ENCODE measurements at regions not wholly inside any gene's neighbourhood (a gene's known extent, or its start where the extent isn't known, plus 50 kb on each side); places are given as distances from the start of the nearest gene placed in this dataset.

DNA sequence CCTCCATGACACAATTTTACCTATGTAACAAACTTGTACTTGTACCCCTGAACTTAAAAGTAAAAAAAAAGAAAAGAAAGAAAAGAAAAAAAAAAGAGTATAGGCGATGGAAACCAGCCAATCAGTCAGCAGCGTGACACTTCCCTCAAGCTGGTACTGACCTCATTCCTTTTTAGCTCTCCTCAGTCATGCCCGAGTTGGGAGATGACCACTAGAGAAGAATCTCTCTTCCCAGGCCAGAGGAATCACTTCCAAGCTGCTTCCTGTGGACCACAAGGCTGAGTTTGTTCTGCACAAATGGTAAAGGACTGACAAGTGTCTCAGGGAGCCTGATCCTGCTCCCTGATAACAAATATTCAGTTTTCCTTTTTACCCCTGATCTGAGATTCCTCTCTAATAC lies 313.5 kb upstream of the ESRRG start:
- H3K4me3 ChIP-seq (ENCODE audit: low read depth, low read length), result no peak overlapping the region
- no peak for DNase-seq (ENCODE audit: low read depth, low spot score)
- CTCF ChIA-PET, result no interaction called here
- TF ChIP-seq CTCF (IDR thresholded peaks at IDR 0.05; ENCODE audit: insufficient read depth, low read length, missing control alignments), result no peak
- POLR2A ChIA-PET, result no interaction called here

DNA sequence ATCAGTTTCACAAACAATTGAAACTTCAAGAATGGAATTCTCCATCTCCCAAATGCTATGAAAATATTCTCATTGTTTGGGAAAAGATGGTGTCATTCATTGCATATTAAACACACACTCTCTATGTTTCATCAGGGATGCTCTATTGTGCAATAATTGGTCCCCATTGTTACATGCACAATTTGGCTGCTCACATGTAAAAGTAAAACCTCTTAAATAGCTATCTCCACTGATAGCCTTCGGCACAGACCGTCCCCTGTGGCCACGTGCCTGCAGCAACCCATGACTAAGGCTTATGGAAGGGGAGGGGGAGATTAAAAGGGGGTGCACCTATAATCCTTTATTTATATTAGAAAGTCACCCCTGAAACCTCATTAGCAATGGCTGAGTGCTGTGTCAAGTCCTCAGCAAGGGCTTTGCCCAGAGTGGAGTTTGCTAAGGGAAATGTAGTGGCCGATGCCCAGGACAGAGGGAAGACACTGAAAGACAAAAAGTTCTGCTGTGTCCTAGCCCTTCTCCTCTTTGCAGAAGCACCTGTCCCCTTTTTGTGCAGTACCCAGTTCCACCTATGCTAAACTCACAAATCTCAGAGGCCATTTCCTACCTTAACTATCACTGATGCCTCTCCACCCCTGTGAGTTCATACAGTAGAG lies 309.6 kb upstream of the ESRRG start:
- no peak for DNase-seq (ENCODE audit: low read depth, low spot score)
- ChIA-PET CTCF (no interaction called here), POLR2A (no interaction called here)
- H3K4me3 ChIP-seq (ENCODE audit: low read depth, low read length), result no peak overlapping the region
- no peak for TF ChIP-seq CTCF (IDR thresholded peaks at IDR 0.05; ENCODE audit: insufficient read depth, low read length, missing control alignments)

GRCh38 chr1:217029281-217030157 lies 306.3 kb upstream of the ESRRG start:
- CTCF ChIA-PET, result no interaction called here

DNA sequence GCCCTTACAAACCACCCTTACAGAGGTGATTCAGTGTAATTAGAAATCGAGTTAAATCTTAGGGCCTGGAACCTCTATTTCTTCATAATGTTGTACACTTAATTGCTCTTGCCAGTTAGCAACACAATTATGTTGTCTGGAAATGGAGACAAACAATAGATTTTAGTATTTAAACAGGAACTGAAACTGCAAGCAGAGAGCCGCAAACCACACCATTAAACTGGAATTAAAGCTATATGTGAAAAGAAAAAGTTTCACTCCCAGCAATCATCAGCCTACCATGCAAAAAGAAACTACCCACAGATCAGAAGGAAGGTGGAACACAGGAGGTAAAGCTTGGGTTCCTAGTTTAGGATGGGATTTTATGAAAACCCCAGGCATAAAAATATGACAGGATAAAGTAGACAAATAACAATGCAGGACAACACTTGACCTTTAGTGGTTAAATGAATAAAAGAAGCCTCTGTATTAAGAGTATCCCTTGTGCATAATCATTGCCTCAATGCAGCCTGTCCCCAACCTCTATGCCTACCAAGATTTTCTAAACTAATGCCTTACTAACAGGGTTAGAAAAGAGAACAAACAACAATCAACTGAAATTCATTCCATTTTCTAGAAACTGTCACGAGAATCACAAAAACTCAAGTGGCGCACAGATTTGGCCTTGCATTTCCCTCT lies 304.3 kb upstream of the ESRRG start:
- no peak for DNase-seq (ENCODE audit: low read depth, low spot score)
- POLR2A ChIA-PET, result no interaction called here
- CTCF ChIA-PET, result no interaction called here
- H3K4me3 ChIP-seq (ENCODE audit: low read depth, low read length), result no peak overlapping the region
- TF ChIP-seq CTCF (IDR thresholded peaks at IDR 0.05; ENCODE audit: insufficient read depth, low read length, missing control alignments), result no peak

More at GRCh38 chr1:217029281-217030157, 306.3 kb upstream of the ESRRG start:
- no peak for DNase-seq (ENCODE audit: low read depth, low spot score)
- POLR2A ChIA-PET, result no interaction called here
- no peak for TF ChIP-seq CTCF (IDR thresholded peaks at IDR 0.05; ENCODE audit: insufficient read depth, low read length, missing control alignments)
- H3K4me3 ChIP-seq (ENCODE audit: low read depth, low read length), result no peak overlapping the region

DNA sequence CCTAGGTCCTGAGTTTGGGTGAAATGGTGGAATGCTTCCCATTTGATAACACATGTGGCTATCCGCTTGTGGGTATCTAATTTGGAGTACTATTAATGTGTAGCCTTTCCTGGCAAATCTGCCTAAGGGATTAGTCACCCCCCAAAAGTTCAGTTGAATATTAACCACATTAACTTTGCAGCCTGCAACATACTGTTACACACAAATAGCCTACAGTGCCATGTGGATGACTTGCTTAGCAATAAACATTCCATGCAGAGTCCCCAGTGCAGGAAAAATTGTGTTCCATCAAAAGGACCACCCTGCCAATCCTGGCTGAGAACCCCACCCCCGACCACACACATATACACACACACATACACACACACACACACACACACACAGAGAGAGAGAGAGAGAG lies 303.3 kb upstream of the ESRRG start:
- TF ChIP-seq CTCF (IDR thresholded peaks at IDR 0.05; ENCODE audit: insufficient read depth, low read length, missing control alignments), result no peak
- ChIA-PET CTCF (no interaction called here), POLR2A (no interaction called here)
- H3K4me3 ChIP-seq (ENCODE audit: low read depth, low read length), result no peak overlapping the region
- DNase-seq (ENCODE audit: low read depth, low spot score), result no peak

DNA sequence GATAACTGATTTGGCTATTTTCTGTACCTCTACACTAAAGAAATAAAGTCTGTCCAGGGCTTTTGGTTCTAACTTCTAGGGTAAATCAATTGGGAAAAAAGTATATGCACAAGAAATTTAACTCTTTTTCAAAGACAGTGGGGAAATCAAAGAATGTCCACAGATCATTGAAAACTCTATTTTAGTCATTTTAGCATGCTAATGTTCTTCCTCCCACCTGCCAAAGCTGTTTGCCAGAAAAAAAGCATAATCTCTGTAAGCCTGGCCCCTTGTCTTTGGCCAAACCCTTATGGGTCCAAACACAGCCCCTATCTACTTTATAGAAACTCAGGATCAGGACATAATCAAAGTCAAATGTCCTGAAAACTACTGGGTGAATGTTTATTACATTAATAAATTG lies 302.2 kb upstream of the ESRRG start:
- no peak overlapping the region for H3K4me3 ChIP-seq (ENCODE audit: low read depth, low read length)
- ChIA-PET POLR2A (no interaction called here), CTCF (no interaction called here)
- TF ChIP-seq CTCF (IDR thresholded peaks at IDR 0.05; ENCODE audit: insufficient read depth, low read length, missing control alignments), result no peak
- DNase-seq (ENCODE audit: low read depth, low spot score), result no peak
